DOHH2 (cell line): ENCODE measurements at regions not wholly inside any gene's neighbourhood (a gene's known extent, or its start where the extent isn't known, plus 50 kb on each side); places are given as distances from the start of the nearest gene placed in this dataset.

Source experiments
- H3F3A ChIP-seq: fragments of 200-600 bp; sonication (generic), shearing (Covaris generic); 2 replicates; pipeline ENCODE4 v1.6.0; 2016; ENCODE audit warnings: antibody characterized with exemption, mild to moderate bottlenecking; ENCODE audit not compliant: control insufficient read depth, insufficient read depth
- H3K27ac ChIP-seq: fragments of 200-600 bp; sonication (generic); 2 replicates; pipeline ENCODE4 v1.5.1; 2014; ENCODE audit warnings: low read depth, mild to moderate bottlenecking, low read length, moderate library complexity
- H3K27me3 ChIP-seq: fragments of 200-600 bp; sonication (generic); 2 replicates; pipeline ENCODE4 v1.6.1; 2014; ENCODE audit warnings: mild to moderate bottlenecking, low read length, mixed read lengths; ENCODE audit not compliant: control insufficient read depth
- H3K36me3 ChIP-seq: fragments of 200-600 bp; sonication (generic); 2 replicates; pipeline ENCODE4 v1.6.1; 2014; ENCODE audit warnings: mild to moderate bottlenecking, low read length, moderate library complexity, mixed read lengths; ENCODE audit not compliant: control insufficient read depth
- H3K4me1 ChIP-seq: fragments of 200-600 bp; sonication (generic); 2 replicates; pipeline ENCODE4 v1.6.1; 2014; ENCODE audit warnings: mild to moderate bottlenecking, low read length, mixed read lengths; ENCODE audit not compliant: control insufficient read depth
- H3K4me2 ChIP-seq: fragments of 200-600 bp; sonication (generic); 2 replicates; pipeline ENCODE4 v1.6.0; 2014; ENCODE audit warnings: mild to moderate bottlenecking, low read length, moderate library complexity
- H3K4me3 ChIP-seq: fragments of 200-600 bp; sonication (generic); 2 replicates; pipeline ENCODE4 v1.5.1; 2014; ENCODE audit warnings: mild to moderate bottlenecking, low read length, mixed read lengths
- H3K79me2 ChIP-seq: fragments of 200-600 bp; sonication (generic); 2 replicates; pipeline ENCODE4 v1.6.1; 2014; ENCODE audit warnings: mild to moderate bottlenecking, low read length, mixed read lengths; ENCODE audit not compliant: control insufficient read depth
- H3K9me2 ChIP-seq: fragments of 200-600 bp; sonication (generic); replicated peaks from 2 replicates; pipeline ENCODE4 v1.6.1; 2014; ENCODE audit warnings: mild to moderate bottlenecking, low read length, mixed read lengths; ENCODE audit not compliant: control insufficient read depth
- H3K9me3 ChIP-seq: fragments of 200-600 bp; sonication (generic); 2 replicates; pipeline ENCODE4 v1.6.1; 2014; ENCODE audit warnings: antibody characterized with exemption, low read length, mixed read lengths; ENCODE audit not compliant: control insufficient read depth, insufficient read depth
- H4K20me1 ChIP-seq: fragments of 200-600 bp; sonication (generic); 2 replicates; pipeline ENCODE4 v1.6.0; 2014; ENCODE audit warnings: low read depth, mild to moderate bottlenecking, antibody characterized with exemption, low read length, moderate library complexity; ENCODE audit not compliant: control insufficient read depth, insufficient read depth
- EZH2phosphoT487 ChIP-seq: fragments of 200-600 bp; sonication (generic); IDR thresholded peaks from 2 replicates; pipeline ENCODE4 v1.6.1; 2017; ENCODE audit warnings: borderline replicate concordance, mild to moderate bottlenecking, antibody characterized with exemption, low read length, moderate library complexity, mixed read lengths
- TF ChIP-seq, protein P1 (sequence below): fragments of 200-600 bp; sonication (generic); IDR thresholded peaks from one replicate; pipeline ENCODE4 v1.5.1; 2014; ENCODE audit warnings: antibody characterized with exemption, mild to moderate bottlenecking, low read depth, low read length; ENCODE audit not compliant: poor library complexity, severe bottlenecking

- TF ChIP-seq, protein P1, sequence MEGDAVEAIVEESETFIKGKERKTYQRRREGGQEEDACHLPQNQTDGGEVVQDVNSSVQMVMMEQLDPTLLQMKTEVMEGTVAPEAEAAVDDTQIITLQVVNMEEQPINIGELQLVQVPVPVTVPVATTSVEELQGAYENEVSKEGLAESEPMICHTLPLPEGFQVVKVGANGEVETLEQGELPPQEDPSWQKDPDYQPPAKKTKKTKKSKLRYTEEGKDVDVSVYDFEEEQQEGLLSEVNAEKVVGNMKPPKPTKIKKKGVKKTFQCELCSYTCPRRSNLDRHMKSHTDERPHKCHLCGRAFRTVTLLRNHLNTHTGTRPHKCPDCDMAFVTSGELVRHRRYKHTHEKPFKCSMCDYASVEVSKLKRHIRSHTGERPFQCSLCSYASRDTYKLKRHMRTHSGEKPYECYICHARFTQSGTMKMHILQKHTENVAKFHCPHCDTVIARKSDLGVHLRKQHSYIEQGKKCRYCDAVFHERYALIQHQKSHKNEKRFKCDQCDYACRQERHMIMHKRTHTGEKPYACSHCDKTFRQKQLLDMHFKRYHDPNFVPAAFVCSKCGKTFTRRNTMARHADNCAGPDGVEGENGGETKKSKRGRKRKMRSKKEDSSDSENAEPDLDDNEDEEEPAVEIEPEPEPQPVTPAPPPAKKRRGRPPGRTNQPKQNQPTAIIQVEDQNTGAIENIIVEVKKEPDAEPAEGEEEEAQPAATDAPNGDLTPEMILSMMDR, result no peak
- no peak for TF ChIP-seq EZH2phosphoT487
- no peaks in the 10 kb centered on the region for H3F3A ChIP-seq
- H3K27me3 ChIP-seq, result peaks cover 2% of the 10 kb centered on the region
- H3K9me2 ChIP-seq, result no peaks in the 10 kb centered on the region
- H3K4me3 ChIP-seq, result no peak overlapping the region
- H3K4me2 ChIP-seq, result no peak overlapping the region
- H3K27ac ChIP-seq, result no peak overlapping the region
- H3K9me3 ChIP-seq, result no peaks in the 10 kb centered on the region
- H3K36me3 ChIP-seq, result no peaks in the 10 kb centered on the region
- no peaks in the 10 kb centered on the region for H3K79me2 ChIP-seq
- H3K4me1 ChIP-seq, result no peaks in the 10 kb centered on the region
- H4K20me1 ChIP-seq, result no peaks in the 10 kb centered on the region
Observed at GRCh38 chr12:113609692-113610469, 138.2 kb upstream of the LHX5 start.

GRCh38 chr12:113604666-113605065 is 133.0 kb upstream of the LHX5 start:
- Histone ChIP-seq H3F3A (no peaks in the 10 kb centered on the region), H3K4me2 (no peak overlapping the region), H3K4me1 (no peaks in the 10 kb centered on the region), H3K4me3 (no peak overlapping the region), H3K79me2 (no peaks in the 10 kb centered on the region), H3K27me3 (no peaks in the 10 kb centered on the region), H3K27ac (no peak overlapping the region), H3K36me3 (no peaks in the 10 kb centered on the region), H3K9me2 (no peaks in the 10 kb centered on the region), H3K9me3 (no peaks in the 10 kb centered on the region), H4K20me1 (no peaks in the 10 kb centered on the region)
- TF ChIP-seq, protein P1, result no peak
- no peak for TF ChIP-seq EZH2phosphoT487

DNA sequence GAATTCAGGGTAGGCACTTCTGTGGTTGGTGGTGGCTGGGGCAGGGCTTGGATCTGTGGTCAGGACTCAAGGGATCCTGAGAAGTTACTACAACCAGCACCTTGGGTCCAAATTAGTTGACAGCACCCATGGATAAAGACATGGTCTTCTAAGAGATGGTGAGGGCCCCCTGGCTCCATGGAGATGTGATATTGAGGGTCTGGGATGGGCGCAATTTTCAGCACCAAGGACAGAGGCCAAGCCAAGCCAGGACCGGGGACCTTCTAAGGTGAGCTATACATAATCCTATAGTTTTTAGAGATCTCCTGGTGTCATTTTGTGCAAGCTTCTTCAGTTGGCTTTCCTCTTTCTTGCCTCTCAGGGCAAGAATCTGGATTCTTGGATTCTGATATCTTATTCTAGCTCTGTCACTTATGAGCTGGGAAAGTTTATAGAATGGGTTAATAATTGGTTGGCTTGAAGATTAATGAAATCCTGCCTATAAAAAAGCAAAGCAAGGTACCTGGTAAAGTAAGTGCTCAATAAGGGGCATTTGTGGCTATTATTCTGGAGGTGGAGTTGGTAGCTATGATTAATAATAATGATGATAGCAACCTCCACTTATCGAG is 130.1 kb upstream of the LHX5 start:
- Histone ChIP-seq H3K9me3 (no peaks in the 10 kb centered on the region), H3K79me2 (no peaks in the 10 kb centered on the region), H3K9me2 (no peaks in the 10 kb centered on the region), H3K27me3 (no peaks in the 10 kb centered on the region), H3K36me3 (no peaks in the 10 kb centered on the region), H4K20me1 (no peaks in the 10 kb centered on the region), H3K4me2 (no peak overlapping the region), H3K27ac (no peak overlapping the region), H3F3A (no peaks in the 10 kb centered on the region), H3K4me3 (no peak overlapping the region), H3K4me1 (no peaks in the 10 kb centered on the region)
- TF ChIP-seq, protein P1, result no peak
- TF ChIP-seq EZH2phosphoT487, result no peak
